ENCODE measurements at regions not wholly inside any gene's neighbourhood (a gene's known extent, or its start where the extent isn't known, plus 50 kb on each side); places are given as distances from the start of the nearest gene placed in this dataset.

DNA sequence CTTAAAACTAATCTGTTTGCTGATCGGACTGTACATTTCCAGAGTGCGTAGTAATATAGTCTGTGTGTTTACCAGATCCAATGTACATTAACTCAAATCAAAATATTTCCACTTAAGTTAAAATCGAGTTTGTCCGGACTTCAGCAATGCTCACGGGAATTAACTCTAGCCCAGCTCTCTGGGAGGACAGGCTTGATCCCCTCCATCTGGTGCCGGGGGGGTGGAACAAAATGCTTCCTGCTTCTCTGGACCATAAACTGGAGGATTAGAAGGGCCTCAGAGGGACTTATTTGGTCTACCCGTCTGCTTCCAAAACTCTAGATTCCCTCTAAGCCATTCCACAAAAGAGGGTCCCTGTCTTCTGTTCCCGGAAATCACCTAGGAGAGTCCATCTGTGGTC is 511.2 kb downstream of the BUD13 start:
- DNase-seq: no peak
- H3K4me3 ChIP-seq (ENCODE audit: low read depth, low read length): no peak overlapping the region
- H3K27ac Mint-ChIP-seq (ENCODE audit: unreplicated experiment): no peak overlapping the region
- CTCF ChIA-PET: no interaction called here
- POLR2A ChIA-PET: interaction anchor here (0.8 kb wide), 1 partner anchor 13 kb away, joined by 3 read pairs; no protein-coding TSS in a partner anchor
- no peaks in the 10 kb centered on the region for H3K36me3 ChIP-seq (ENCODE audit: control insufficient read depth, insufficient read depth, low read length)
- TF ChIP-seq, protein P1, sequence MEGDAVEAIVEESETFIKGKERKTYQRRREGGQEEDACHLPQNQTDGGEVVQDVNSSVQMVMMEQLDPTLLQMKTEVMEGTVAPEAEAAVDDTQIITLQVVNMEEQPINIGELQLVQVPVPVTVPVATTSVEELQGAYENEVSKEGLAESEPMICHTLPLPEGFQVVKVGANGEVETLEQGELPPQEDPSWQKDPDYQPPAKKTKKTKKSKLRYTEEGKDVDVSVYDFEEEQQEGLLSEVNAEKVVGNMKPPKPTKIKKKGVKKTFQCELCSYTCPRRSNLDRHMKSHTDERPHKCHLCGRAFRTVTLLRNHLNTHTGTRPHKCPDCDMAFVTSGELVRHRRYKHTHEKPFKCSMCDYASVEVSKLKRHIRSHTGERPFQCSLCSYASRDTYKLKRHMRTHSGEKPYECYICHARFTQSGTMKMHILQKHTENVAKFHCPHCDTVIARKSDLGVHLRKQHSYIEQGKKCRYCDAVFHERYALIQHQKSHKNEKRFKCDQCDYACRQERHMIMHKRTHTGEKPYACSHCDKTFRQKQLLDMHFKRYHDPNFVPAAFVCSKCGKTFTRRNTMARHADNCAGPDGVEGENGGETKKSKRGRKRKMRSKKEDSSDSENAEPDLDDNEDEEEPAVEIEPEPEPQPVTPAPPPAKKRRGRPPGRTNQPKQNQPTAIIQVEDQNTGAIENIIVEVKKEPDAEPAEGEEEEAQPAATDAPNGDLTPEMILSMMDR (IDR thresholded peaks at IDR 0.05; ENCODE audit: insufficient read depth in 1 of 2, low read depth in 1 of 2, low read length in 1 of 2, severe bottlenecking in 1 of 2, unreplicated experiment in 1 of 2): no peak
- H3K4me1 ChIP-seq: no peaks in the 10 kb centered on the region
- H3K9me3 Mint-ChIP-seq (ENCODE audit: unreplicated experiment): no peaks in the 10 kb centered on the region
- BruUV-seq (replicated peaks): no TSS peak
- no peaks in the 10 kb centered on the region for H3K36me3 Mint-ChIP-seq (ENCODE audit: insufficient read depth, unreplicated experiment)
- no peaks in the 10 kb centered on the region for H3K4me1 Mint-ChIP-seq (ENCODE audit: low read depth, unreplicated experiment)
- H3K27me3 Mint-ChIP-seq (ENCODE audit: insufficient read depth, unreplicated experiment): peaks cover 43% of the 10 kb centered on the region
- intact Hi-C loops (cut with micrococcal nuclease; ENCODE audit: unreplicated experiment): no loop called here
- H3K9me3 ChIP-seq: no peaks in the 10 kb centered on the region
- H3K4me3 Mint-ChIP-seq (ENCODE audit: unreplicated experiment): no peak overlapping the region
- H3K27me3 ChIP-seq (replicated peaks; ENCODE audit: control insufficient read depth, insufficient read depth, low read length): no peaks in the 10 kb centered on the region

DNA sequence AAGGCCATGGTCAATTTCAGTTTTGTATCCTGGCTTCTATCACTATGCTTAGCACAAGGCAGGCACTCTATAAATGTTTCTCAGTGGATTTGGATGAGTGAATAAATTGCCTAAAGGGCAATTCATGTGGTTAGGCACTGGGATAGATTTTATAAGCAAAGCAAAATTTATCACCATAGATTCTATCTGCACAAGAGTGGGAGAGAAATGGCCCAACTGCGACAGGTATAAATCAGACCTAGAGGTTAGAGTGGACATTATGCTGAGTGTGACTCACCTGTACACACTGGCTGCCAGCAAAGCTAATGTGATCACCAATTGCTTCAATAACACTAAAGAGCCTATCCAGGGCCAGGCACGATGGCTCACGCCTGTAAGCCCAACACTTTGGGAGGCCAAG is 514.0 kb downstream of the BUD13 start:
- no peaks in the 10 kb centered on the region for H3K27me3 ChIP-seq (replicated peaks; ENCODE audit: control insufficient read depth, insufficient read depth, low read length)
- H3K27ac Mint-ChIP-seq (ENCODE audit: unreplicated experiment): no peak overlapping the region
- no peaks in the 10 kb centered on the region for H3K4me1 ChIP-seq
- H3K9me3 ChIP-seq: no peaks in the 10 kb centered on the region
- ChIA-PET POLR2A (no interaction called here), CTCF (no interaction called here)
- no peaks in the 10 kb centered on the region for H3K36me3 Mint-ChIP-seq (ENCODE audit: insufficient read depth, unreplicated experiment)
- peaks cover 33% of the 10 kb centered on the region for H3K27me3 Mint-ChIP-seq (ENCODE audit: insufficient read depth, unreplicated experiment)
- no peak overlapping the region for H3K4me3 Mint-ChIP-seq (ENCODE audit: unreplicated experiment)
- H3K36me3 ChIP-seq (ENCODE audit: control insufficient read depth, insufficient read depth, low read length): no peaks in the 10 kb centered on the region
- intact Hi-C loops (cut with micrococcal nuclease; ENCODE audit: unreplicated experiment): no loop called here
- H3K4me3 ChIP-seq (ENCODE audit: low read depth, low read length): no peak overlapping the region
- no peaks in the 10 kb centered on the region for H3K4me1 Mint-ChIP-seq (ENCODE audit: low read depth, unreplicated experiment)
- no peak for DNase-seq
- H3K9me3 Mint-ChIP-seq (ENCODE audit: unreplicated experiment): no peaks in the 10 kb centered on the region
- TF ChIP-seq, protein P1 (IDR thresholded peaks at IDR 0.05; ENCODE audit: insufficient read depth in 1 of 2, low read depth in 1 of 2, low read length in 1 of 2, severe bottlenecking in 1 of 2, unreplicated experiment in 1 of 2): no peak
- BruUV-seq (replicated peaks): no TSS peak

DNA sequence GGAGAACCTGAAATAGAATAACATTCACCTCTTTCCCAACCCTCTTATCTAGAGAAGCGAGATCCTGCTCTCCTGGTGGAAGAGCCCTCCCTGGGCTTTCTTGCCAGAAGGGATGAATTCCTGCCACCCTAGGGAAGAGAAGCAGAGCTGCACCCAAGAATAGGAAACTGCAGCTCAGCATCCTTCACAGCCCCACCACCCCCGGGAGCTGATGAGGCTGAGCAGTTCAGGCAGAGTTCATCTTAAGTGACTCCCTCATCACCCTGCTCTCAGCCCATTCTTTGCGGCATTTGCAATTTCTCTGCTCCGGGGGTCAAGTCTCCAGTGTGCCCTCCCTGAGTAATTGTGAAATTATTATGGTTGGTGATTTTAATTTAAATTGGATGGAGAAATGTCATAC is 514.9 kb downstream of the BUD13 start:
- TF ChIP-seq, protein P1 (IDR thresholded peaks at IDR 0.05; ENCODE audit: insufficient read depth in 1 of 2, low read depth in 1 of 2, low read length in 1 of 2, severe bottlenecking in 1 of 2, unreplicated experiment in 1 of 2): no peak
- Histone ChIP-seq H3K4me1 (no peaks in the 10 kb centered on the region), H3K36me3 (ENCODE audit: control insufficient read depth, insufficient read depth, low read length) (no peaks in the 10 kb centered on the region), H3K4me3 (ENCODE audit: low read depth, low read length) (no peak overlapping the region), H3K9me3 (no peaks in the 10 kb centered on the region), H3K27me3 (replicated peaks; ENCODE audit: control insufficient read depth, insufficient read depth, low read length) (no peaks in the 10 kb centered on the region)
- no peaks in the 10 kb centered on the region for H3K9me3 Mint-ChIP-seq (ENCODE audit: unreplicated experiment)
- CTCF ChIA-PET: no interaction called here
- H3K4me3 Mint-ChIP-seq (ENCODE audit: unreplicated experiment): no peak overlapping the region
- POLR2A ChIA-PET: no interaction called here
- H3K27me3 Mint-ChIP-seq (ENCODE audit: insufficient read depth, unreplicated experiment): peaks cover 29% of the 10 kb centered on the region
- BruUV-seq (replicated peaks): no TSS peak
- intact Hi-C loops (cut with micrococcal nuclease; ENCODE audit: unreplicated experiment): no loop called here
- H3K27ac Mint-ChIP-seq (ENCODE audit: unreplicated experiment): no peak overlapping the region
- no peaks in the 10 kb centered on the region for H3K4me1 Mint-ChIP-seq (ENCODE audit: low read depth, unreplicated experiment)
- H3K36me3 Mint-ChIP-seq (ENCODE audit: insufficient read depth, unreplicated experiment): no peaks in the 10 kb centered on the region
- DNase-seq: no peak

All from Caco-2 (cell line).